ENCODE measurements at regions not wholly inside any gene's neighbourhood (a gene's known extent, or its start where the extent isn't known, plus 50 kb on each side); places are given as distances from the start of the nearest gene placed in this dataset.
"Not testable (repeated sequence)": the region's sequence is repeated elsewhere in the genome, so short reads cannot be mapped to it uniquely, and the experiment has no call there.

DNA sequence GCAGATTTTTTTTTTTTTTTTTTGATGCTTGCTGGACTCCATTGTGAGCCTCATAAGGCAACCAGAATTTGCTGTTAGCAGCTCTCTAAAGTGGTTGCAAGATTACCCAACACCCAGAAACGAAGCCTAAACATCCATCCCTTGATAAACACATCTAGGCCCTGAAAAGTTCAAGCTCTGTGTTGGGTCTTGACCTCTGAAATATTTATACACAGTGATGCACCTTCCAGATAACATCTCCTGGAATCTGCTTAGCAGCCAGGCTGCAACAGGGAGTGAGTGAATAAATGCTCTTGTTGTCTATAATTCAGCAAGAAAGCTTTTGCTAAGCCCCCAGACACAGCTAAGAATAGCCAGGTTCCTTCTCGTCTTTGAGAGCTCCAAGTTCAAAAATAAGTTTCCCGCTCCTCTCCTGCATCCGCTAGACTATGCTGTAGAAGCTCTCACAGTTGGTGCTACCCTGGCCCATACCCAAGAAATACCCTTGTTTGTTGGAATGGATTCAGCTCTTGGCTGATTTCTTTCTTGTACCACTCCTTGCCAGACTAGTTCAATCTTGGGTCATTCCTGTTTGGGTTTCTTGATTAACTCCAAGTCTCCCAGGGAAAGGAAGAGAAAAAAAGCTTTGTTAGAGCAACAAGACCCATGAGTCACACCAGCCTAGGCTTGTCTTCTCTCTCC, 610.6 kb upstream of the TBX3 start:
- Histone ChIP-seq H2AFZ (no peak overlapping the region), H3K27me3 (no peaks in the 10 kb centered on the region), H3K79me2 (no peaks in the 10 kb centered on the region), H3K4me2 (no peak overlapping the region), H3K9me2 (replicated peaks; ENCODE audit: insufficient read depth) (no peaks in the 10 kb centered on the region), H3K36me3 (replicated peaks; ENCODE audit: insufficient read depth, low read depth) (no peaks in the 10 kb centered on the region), H3K9me3 (ENCODE audit: low read depth) (no peaks in the 10 kb centered on the region), H3K4me3 (no peak overlapping the region), H3K4me1 (ENCODE audit: insufficient read depth) (peaks cover 12% of the 10 kb centered on the region), H3K27ac (peak overlapping the region; percentile 34), H4K20me1 (ENCODE audit: insufficient read depth, poor library complexity, severe bottlenecking) (no peaks in the 10 kb centered on the region)
- DNase-seq (ENCODE audit: low spot score), result peak; percentile 9
- TF ChIP-seq, protein P1, sequence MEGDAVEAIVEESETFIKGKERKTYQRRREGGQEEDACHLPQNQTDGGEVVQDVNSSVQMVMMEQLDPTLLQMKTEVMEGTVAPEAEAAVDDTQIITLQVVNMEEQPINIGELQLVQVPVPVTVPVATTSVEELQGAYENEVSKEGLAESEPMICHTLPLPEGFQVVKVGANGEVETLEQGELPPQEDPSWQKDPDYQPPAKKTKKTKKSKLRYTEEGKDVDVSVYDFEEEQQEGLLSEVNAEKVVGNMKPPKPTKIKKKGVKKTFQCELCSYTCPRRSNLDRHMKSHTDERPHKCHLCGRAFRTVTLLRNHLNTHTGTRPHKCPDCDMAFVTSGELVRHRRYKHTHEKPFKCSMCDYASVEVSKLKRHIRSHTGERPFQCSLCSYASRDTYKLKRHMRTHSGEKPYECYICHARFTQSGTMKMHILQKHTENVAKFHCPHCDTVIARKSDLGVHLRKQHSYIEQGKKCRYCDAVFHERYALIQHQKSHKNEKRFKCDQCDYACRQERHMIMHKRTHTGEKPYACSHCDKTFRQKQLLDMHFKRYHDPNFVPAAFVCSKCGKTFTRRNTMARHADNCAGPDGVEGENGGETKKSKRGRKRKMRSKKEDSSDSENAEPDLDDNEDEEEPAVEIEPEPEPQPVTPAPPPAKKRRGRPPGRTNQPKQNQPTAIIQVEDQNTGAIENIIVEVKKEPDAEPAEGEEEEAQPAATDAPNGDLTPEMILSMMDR (IDR thresholded peaks at IDR 0.05; ENCODE audit: poor library complexity), result no peak
- no peak for TF ChIP-seq EZH2 (IDR thresholded peaks at IDR 0.05; ENCODE audit: borderline replicate concordance)
- no peak for TF ChIP-seq EZH2phosphoT487 (IDR thresholded peaks at IDR 0.05; ENCODE audit: low read depth, severe bottlenecking, unreplicated experiment)
- WGBS (ENCODE audit: low lambda C conversion rate, missing lambda C conversion rate), result 61% methylated on average over 4 of the region's 4 CpGs

DNA sequence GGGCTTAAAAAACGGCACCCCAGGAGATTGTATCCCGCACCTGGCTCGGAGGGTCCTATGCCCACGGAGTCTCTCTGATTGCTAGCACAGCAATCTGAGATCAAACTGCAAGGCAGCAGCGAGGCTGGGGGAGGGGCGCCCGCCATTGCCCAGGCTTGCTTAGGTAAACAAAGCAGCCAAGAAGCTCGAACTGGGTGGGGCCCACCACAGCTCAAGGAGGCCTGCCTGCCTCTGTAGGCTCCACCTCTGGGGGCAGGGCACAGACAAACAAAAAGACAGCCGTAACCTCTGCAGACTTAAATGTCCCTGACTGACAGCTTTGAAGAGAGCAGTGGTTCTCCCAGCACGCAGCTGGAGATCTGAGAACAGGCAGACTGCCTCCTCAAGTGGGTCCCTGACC, 601.5 kb upstream of the TBX3 start:
- 75% methylated on average over 10 of the region's 10 CpGs for WGBS (ENCODE audit: low lambda C conversion rate, missing lambda C conversion rate)
- H4K20me1 ChIP-seq (ENCODE audit: insufficient read depth, poor library complexity, severe bottlenecking); H3K9me2 ChIP-seq (replicated peaks; ENCODE audit: insufficient read depth); H3K9me3 ChIP-seq (ENCODE audit: low read depth); H3K4me1 ChIP-seq (ENCODE audit: insufficient read depth); H3K36me3 ChIP-seq (replicated peaks; ENCODE audit: insufficient read depth, low read depth); H3K79me2 ChIP-seq; H2AFZ ChIP-seq; DNase-seq (ENCODE audit: low spot score); H3K27ac ChIP-seq; H3K4me3 ChIP-seq; H3K27me3 ChIP-seq; H3K4me2 ChIP-seq: not testable (repeated sequence)

DNA sequence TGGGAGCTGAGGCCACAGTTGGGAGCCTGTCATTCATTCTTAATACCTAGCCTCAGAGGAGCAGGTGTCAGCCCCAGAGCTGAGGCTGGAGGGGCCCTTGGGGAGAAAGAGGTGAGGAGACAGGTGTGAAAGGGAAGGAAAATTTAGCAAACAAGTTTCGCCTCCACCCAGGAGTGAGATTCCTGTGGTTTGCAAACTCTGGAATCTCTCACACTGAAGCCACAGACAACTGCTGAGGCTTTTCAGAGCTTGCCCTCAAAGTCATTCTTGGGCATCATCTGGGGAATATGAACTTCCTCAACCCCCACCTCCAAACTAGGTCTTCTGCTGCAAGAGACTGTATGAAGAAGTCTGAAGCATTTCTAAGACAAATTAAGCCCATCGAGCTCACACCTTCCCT, 589.5 kb upstream of the TBX3 start:
- Histone ChIP-seq H3K79me2 (no peaks in the 10 kb centered on the region), H3K9me3 (ENCODE audit: low read depth) (no peaks in the 10 kb centered on the region), H3K27me3 (no peaks in the 10 kb centered on the region), H3K9me2 (replicated peaks; ENCODE audit: insufficient read depth) (no peaks in the 10 kb centered on the region), H3K4me2 (no peak overlapping the region), H3K4me1 (ENCODE audit: insufficient read depth) (no peaks in the 10 kb centered on the region), H3K36me3 (replicated peaks; ENCODE audit: insufficient read depth, low read depth) (no peaks in the 10 kb centered on the region), H3K27ac (no peak overlapping the region), H4K20me1 (ENCODE audit: insufficient read depth, poor library complexity, severe bottlenecking) (no peaks in the 10 kb centered on the region), H2AFZ (no peak overlapping the region), H3K4me3 (no peak overlapping the region)
- TF ChIP-seq, protein P1 (IDR thresholded peaks at IDR 0.05; ENCODE audit: poor library complexity), result no peak
- WGBS (ENCODE audit: low lambda C conversion rate, missing lambda C conversion rate), result 99% methylated on average over 2 of the region's 2 CpGs
- no peak for DNase-seq (ENCODE audit: low spot score)

DNA sequence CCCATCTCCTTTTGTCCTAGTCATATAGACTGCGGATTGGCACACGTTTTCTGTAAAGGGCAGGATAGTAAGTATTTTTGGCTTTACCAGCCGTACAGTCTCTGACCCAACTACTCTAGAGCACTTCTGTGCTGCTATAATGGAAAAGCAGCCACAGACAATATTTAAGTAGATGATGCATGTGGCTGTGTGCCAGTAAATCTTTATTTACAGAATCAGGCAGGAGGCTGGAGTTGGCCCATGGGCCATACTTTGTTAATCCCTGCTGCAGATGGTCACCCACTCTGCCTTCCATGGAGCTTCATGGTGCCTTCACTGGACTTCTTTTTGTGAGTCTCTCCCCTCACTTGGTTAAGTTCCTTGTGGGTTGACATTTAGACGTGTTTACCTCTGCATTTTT, 584.5 kb upstream of the TBX3 start:
- 95% methylated on average over 4 of the region's 4 CpGs for WGBS (ENCODE audit: low lambda C conversion rate, missing lambda C conversion rate)
- Histone ChIP-seq H2AFZ (no peak overlapping the region), H3K4me1 (ENCODE audit: insufficient read depth) (no peaks in the 10 kb centered on the region), H3K9me3 (ENCODE audit: low read depth) (no peaks in the 10 kb centered on the region), H3K9me2 (replicated peaks; ENCODE audit: insufficient read depth) (no peaks in the 10 kb centered on the region), H3K4me3 (no peak overlapping the region), H3K79me2 (no peaks in the 10 kb centered on the region), H3K27ac (no peak overlapping the region), H3K27me3 (no peaks in the 10 kb centered on the region), H3K4me2 (no peak overlapping the region), H4K20me1 (ENCODE audit: insufficient read depth, poor library complexity, severe bottlenecking) (no peaks in the 10 kb centered on the region), H3K36me3 (replicated peaks; ENCODE audit: insufficient read depth, low read depth) (no peaks in the 10 kb centered on the region)
- TF ChIP-seq EZH2phosphoT487 (IDR thresholded peaks at IDR 0.05; ENCODE audit: low read depth, severe bottlenecking, unreplicated experiment) (no peak), EZH2 (IDR thresholded peaks at IDR 0.05; ENCODE audit: borderline replicate concordance) (no peak)
- TF ChIP-seq, protein P1 (IDR thresholded peaks at IDR 0.05; ENCODE audit: poor library complexity), result no peak
- DNase-seq (ENCODE audit: low spot score), result no peak

Data from hepatocyte (in vitro differentiated cells).